Liver (tissue), 8 donors: ENCODE measurements at regions not wholly inside any gene's neighbourhood (a gene's known extent, or its start where the extent isn't known, plus 50 kb on each side); places are given as distances from the start of the nearest gene placed in this dataset.

Experiments used
- DNase-seq: peaks from one replicate; pipeline ENCODE4 v3.0.0-alpha.2; 2017; ENCODE audit warnings: low spot score
- H3K27ac ChIP-seq, 2 donors: one replicate each; pipeline ENCODE4 v1.7.0; 2013; ENCODE audit warnings: inconsistent platforms in 2 of 2, low read length in 2 of 2, control low read depth in 1 of 2, low read depth in 1 of 2, mild to moderate bottlenecking in 1 of 2
- H3K27me3 ChIP-seq, 4 donors: one replicate each; pipeline versions ENCODE4 v1.6.1 to v1.7.0; 2013; ENCODE audit warnings: low read length in 3 of 4, inconsistent platforms in 1 of 4, mild to moderate bottlenecking in 1 of 4, moderate library complexity in 1 of 4; ENCODE audit not compliant: control insufficient read depth in 4 of 4, insufficient read depth in 4 of 4
- H3K36me3 ChIP-seq, 4 donors: one replicate each; pipeline versions ENCODE4 v1.6.1 to v1.7.0; 2013; ENCODE audit warnings: low read length in 3 of 4, mild to moderate bottlenecking in 3 of 4, low read depth in 1 of 4, moderate library complexity in 1 of 4; ENCODE audit not compliant: control insufficient read depth in 4 of 4, insufficient read depth in 3 of 4
- H3K4me1 ChIP-seq, 4 donors: one replicate each; pipeline versions ENCODE4 v1.6.1 to v1.7.0; 2013; ENCODE audit warnings: low read length in 3 of 4, mild to moderate bottlenecking in 3 of 4, moderate library complexity in 1 of 4; ENCODE audit not compliant: control insufficient read depth in 4 of 4, insufficient read depth in 4 of 4
- H3K4me3 ChIP-seq, 3 donors: one replicate each; pipeline versions ENCODE4 v1.6.1 to v1.7.0; 2013; ENCODE audit warnings: low read length in 3 of 3, control low read depth in 1 of 3, low read depth in 1 of 3, mild to moderate bottlenecking in 1 of 3
- H3K9ac ChIP-seq, 2 donors: one replicate each; pipeline ENCODE4 v1.7.0; 2013; ENCODE audit warnings: low read length in 2 of 2, mild to moderate bottlenecking in 2 of 2, moderate library complexity in 2 of 2, control low read depth in 1 of 2, low read depth in 1 of 2
- H3K9me3 ChIP-seq, 4 donors: one replicate each; pipeline versions ENCODE4 v1.6.1 to v1.7.0; 2013; ENCODE audit warnings: low read length in 3 of 4; ENCODE audit not compliant: control insufficient read depth in 4 of 4
- ATF3 ChIP-seq: IDR thresholded peaks from 2 replicates; pipeline ENCODE4 v1.6.1; 2016; ENCODE audit warnings: antibody characterized with exemption
- EGR1 ChIP-seq, 2 donors: IDR thresholded peaks; 2 replicates each; pipeline ENCODE4 v1.6.1; 2016 to 2018; ENCODE audit warnings: antibody characterized with exemption in 2 of 2, low read depth in 2 of 2
- FOXA2 ChIP-seq: IDR thresholded peaks from 2 replicates; pipeline ENCODE4 v1.6.1; 2016; ENCODE audit warnings: antibody characterized with exemption
- GABPA ChIP-seq, 2 donors: IDR thresholded peaks in 1 of 2; conservative IDR thresholded peaks in 1 of 2; 2 replicates each; pipeline ENCODE4 v1.6.1; 2016; ENCODE audit warnings: antibody characterized with exemption in 2 of 2, mild to moderate bottlenecking in 1 of 2, moderate library complexity in 1 of 2
- HNF4A ChIP-seq, 2 donors: conservative IDR thresholded peaks; 2 replicates each; pipeline ENCODE4 v1.6.1; 2016; ENCODE audit warnings: antibody characterized with exemption in 2 of 2, mild to moderate bottlenecking in 2 of 2
- HNF4G ChIP-seq: IDR thresholded peaks from 2 replicates; pipeline ENCODE4 v1.6.1; 2016; ENCODE audit warnings: antibody characterized with exemption
- NR2F2 ChIP-seq: IDR thresholded peaks from 2 replicates; pipeline ENCODE4 v1.6.1; 2016; ENCODE audit warnings: antibody characterized with exemption
- RAD21 ChIP-seq, 2 donors: IDR thresholded peaks; 2 replicates each; pipeline ENCODE4 v1.6.1; 2016; ENCODE audit warnings: antibody characterized with exemption in 2 of 2, mild to moderate bottlenecking in 2 of 2
- REST ChIP-seq: IDR thresholded peaks from 2 replicates; pipeline ENCODE4 v1.6.1; 2016; ENCODE audit warnings: antibody characterized with exemption, mild to moderate bottlenecking
- RXRA ChIP-seq, 2 donors: IDR thresholded peaks; 2 replicates each; pipeline ENCODE4 v1.6.1; 2017 to 2018; ENCODE audit warnings: antibody characterized with exemption in 2 of 2, mild to moderate bottlenecking in 1 of 2
- SP1 ChIP-seq: IDR thresholded peaks from 2 replicates; pipeline ENCODE4 v1.6.1; 2018; ENCODE audit warnings: antibody characterized with exemption, mild to moderate bottlenecking
- TAF1 ChIP-seq: conservative IDR thresholded peaks from 2 replicates; pipeline ENCODE4 v1.6.1; 2016; ENCODE audit warnings: antibody characterized with exemption, mild to moderate bottlenecking
- YY1 ChIP-seq: IDR thresholded peaks from 2 replicates; pipeline ENCODE4 v1.6.1; 2016; ENCODE audit warnings: antibody characterized with exemption, mild to moderate bottlenecking
- ZBTB33 ChIP-seq: IDR thresholded peaks from 2 replicates; pipeline ENCODE4 v1.6.1; 2016; ENCODE audit warnings: antibody characterized with exemption
- whole genome bisulfite sequencing: extraction: QIAGEN DNeasy Blood & Tissue Kit; methylation state at CpG from one replicate; pipeline ENCODE4 v1.1.7; 2013; 5-methylcytosine and 5-hydroxymethylcytosine counted together
- TF ChIP-seq, protein P1 (sequence below): fragments of 150-350 bp; IDR thresholded peaks from 2 replicates; pipeline ENCODE4 v1.5.1; 2017; ENCODE audit warnings: improper control_type of control experiment, low read depth, low read length; ENCODE audit not compliant: missing input control
- TF ChIP-seq, protein P2 (sequence below): IDR thresholded peaks from 2 replicates; pipeline ENCODE4 v1.6.1; 2016; ENCODE audit warnings: antibody characterized with exemption
- donor health status: healthy.
- donor health status: healthy.
- donor health status: healthy.
- donor health status: healthy.
- donor health status: healthy.

DNA sequence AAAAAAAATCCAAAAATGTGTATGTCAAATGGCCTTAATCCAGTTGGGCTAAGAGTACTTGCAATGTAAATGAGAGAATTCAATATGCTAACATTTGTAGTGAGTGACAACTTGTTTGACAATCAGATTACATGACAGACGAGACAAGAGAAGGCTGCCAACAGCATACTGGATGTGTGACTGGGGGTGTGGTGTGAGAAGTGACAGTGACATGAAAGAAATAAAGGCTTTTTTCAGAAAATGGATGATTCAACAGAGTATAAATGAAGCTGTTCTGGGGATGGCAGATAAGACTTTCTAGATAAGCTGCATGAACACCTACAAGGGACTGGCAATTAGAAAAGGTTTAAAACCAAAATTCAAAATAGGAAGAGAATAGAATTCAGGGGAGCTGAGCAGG, 143.4 kb downstream of the CENPC start:
- Histone ChIP-seq H3K27ac (no peak overlapping the region), H3K36me3 (no peaks in the 10 kb centered on the region), H3K4me3 (no peak overlapping the region), H3K9ac (no peak overlapping the region), H3K4me1 (no peaks in the 10 kb centered on the region), H3K27me3 (no peaks in the 10 kb centered on the region), H3K9me3 (no peaks in the 10 kb centered on the region)
- DNase-seq, result no peak
- no peak for TF ChIP-seq REST
- TF ChIP-seq ATF3, result no peak
- no peak for TF ChIP-seq RAD21 (IDR thresholded peaks at IDR 0.05)
- no peak for TF ChIP-seq TAF1
- no peak for TF ChIP-seq SP1
- 55% methylated on average over 1 of the region's 1 CpG for WGBS

GRCh38 chr4:67397931-67398330, 147.4 kb downstream of the CENPC start:
- Histone ChIP-seq H3K4me1 (peaks cover 0 to 5% (median 0%) of the 10 kb centered on the region in 4 donors), H3K27me3 (no peaks in the 10 kb centered on the region), H3K27ac (no peak overlapping the region), H3K4me3 (no peak overlapping the region), H3K9ac (no peak overlapping the region), H3K9me3 (no peaks in the 10 kb centered on the region), H3K36me3 (no peaks in the 10 kb centered on the region)
- no peak for TF ChIP-seq RAD21 (IDR thresholded peaks at IDR 0.05)
- TF ChIP-seq HNF4G, result no peak
- no peak for TF ChIP-seq REST
- no peak for TF ChIP-seq ATF3
- TF ChIP-seq RXRA (IDR thresholded peaks at IDR 0.05), result no peak
- TF ChIP-seq YY1, result no peak
- no peak for TF ChIP-seq GABPA (IDR thresholded peaks at IDR 0.05 in 1 of 2, conservative IDR thresholded peaks at IDR 0.05 in 1 of 2)
- TF ChIP-seq HNF4A (conservative IDR thresholded peaks at IDR 0.05), result no peak
- TF ChIP-seq, protein P1, sequence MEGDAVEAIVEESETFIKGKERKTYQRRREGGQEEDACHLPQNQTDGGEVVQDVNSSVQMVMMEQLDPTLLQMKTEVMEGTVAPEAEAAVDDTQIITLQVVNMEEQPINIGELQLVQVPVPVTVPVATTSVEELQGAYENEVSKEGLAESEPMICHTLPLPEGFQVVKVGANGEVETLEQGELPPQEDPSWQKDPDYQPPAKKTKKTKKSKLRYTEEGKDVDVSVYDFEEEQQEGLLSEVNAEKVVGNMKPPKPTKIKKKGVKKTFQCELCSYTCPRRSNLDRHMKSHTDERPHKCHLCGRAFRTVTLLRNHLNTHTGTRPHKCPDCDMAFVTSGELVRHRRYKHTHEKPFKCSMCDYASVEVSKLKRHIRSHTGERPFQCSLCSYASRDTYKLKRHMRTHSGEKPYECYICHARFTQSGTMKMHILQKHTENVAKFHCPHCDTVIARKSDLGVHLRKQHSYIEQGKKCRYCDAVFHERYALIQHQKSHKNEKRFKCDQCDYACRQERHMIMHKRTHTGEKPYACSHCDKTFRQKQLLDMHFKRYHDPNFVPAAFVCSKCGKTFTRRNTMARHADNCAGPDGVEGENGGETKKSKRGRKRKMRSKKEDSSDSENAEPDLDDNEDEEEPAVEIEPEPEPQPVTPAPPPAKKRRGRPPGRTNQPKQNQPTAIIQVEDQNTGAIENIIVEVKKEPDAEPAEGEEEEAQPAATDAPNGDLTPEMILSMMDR, result no peak
- no peak for TF ChIP-seq NR2F2
- no peak for TF ChIP-seq FOXA2
- no peak for TF ChIP-seq EGR1 (IDR thresholded peaks at IDR 0.05; ENCODE audit: low read depth in 2 of 2)
- TF ChIP-seq ZBTB33, result no peak
- TF ChIP-seq, protein P2, sequence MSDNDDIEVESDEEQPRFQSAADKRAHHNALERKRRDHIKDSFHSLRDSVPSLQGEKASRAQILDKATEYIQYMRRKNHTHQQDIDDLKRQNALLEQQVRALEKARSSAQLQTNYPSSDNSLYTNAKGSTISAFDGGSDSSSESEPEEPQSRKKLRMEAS, result no peak
- no peak for DNase-seq
